ENCODE measurements at regions not wholly inside any gene's neighbourhood (a gene's known extent, or its start where the extent isn't known, plus 50 kb on each side); places are given as distances from the start of the nearest gene placed in this dataset.
"Not testable (repeated sequence)": the region's sequence is repeated elsewhere in the genome, so short reads cannot be mapped to it uniquely, and the experiment has no call there.

GRCh38 chr1:29920316-29920715 lies 684.0 kb downstream of the PTPRU start (continued):
- no peak for TF ChIP-seq ZBTB11 (CRISPR knock-in tag; IDR thresholded peaks at IDR 0.05)
- no peak for TF ChIP-seq TCF3 (IDR thresholded peaks at IDR 0.05; ENCODE audit: borderline replicate concordance, insufficient read depth, low read depth, low read length)
- TF ChIP-seq NFIC (IDR thresholded peaks at IDR 0.05; ENCODE audit: low read depth, low read length), result no peak
- no peak for TF ChIP-seq MAX (IDR thresholded peaks at IDR 0.05; ENCODE audit: low read depth, low read length)
- no peak for TF ChIP-seq ETV6 (conservative IDR thresholded peaks at IDR 0.05 in 1 of 2, IDR thresholded peaks at IDR 0.05 in 1 of 2; ENCODE audit: borderline replicate concordance in 1 of 2, low read depth in 1 of 2)
- no peak for TF ChIP-seq PML (IDR thresholded peaks at IDR 0.05; ENCODE audit: low read length)
- TF ChIP-seq CHD4 (IDR thresholded peaks at IDR 0.05), result no peak
- no peak for TF ChIP-seq YY1 (IDR thresholded peaks at IDR 0.05; ENCODE audit: low read depth, low read length)

- in situ Hi-C loops (cut with MboI); SMC1A ChIA-PET (ENCODE audit: uncharacterized antibody, unreplicated experiment); BruUV-seq (replicated peaks); H3K9ac ChIP-seq (ENCODE audit: control insufficient read depth, insufficient read depth, low read length); H3K27me3 ChIP-seq (replicated peaks in 1 of 2; ENCODE audit: control insufficient read depth in 2 of 2, insufficient read depth in 2 of 2, low read length in 1 of 2); H3K4me3 ChIP-seq; POLR2A ChIA-PET; FAIRE-seq; ATAC-seq; RAD21 ChIA-PET (ENCODE audit: unreplicated experiment); CTCF ChIA-PET; H3K79me2 ChIP-seq (ENCODE audit: control insufficient read depth, insufficient read depth, low read length); H3K4me1 ChIP-seq (ENCODE audit: control insufficient read depth, insufficient read depth, low read length); H3K27ac ChIP-seq (ENCODE audit: control insufficient read depth, insufficient read depth); H3K4me2 ChIP-seq (ENCODE audit: control insufficient read depth, insufficient read depth); intact Hi-C loops (cut with micrococcal nuclease; ENCODE audit: unreplicated experiment); H2AFZ ChIP-seq (ENCODE audit: control insufficient read depth, low read depth, low read length); H3K9me3 ChIP-seq (replicated peaks; ENCODE audit: control insufficient read depth, insufficient read depth, low read length); H3K36me3 ChIP-seq (ENCODE audit: control insufficient read depth in 2 of 2, insufficient read depth in 2 of 2, low read length in 1 of 2); DNase-seq (ENCODE audit: low read depth, low spot score); H4K20me1 ChIP-seq (ENCODE audit: control insufficient read depth, insufficient read depth): not testable (repeated sequence)
- 37% methylated on average over 6 of the region's 7 CpGs for WGBS (ENCODE audit: insufficient coverage, insufficient replicate concordance, low lambda C conversion rate, missing lambda C conversion rate)
Measured at GRCh38 chr1:29919041-29919440, 682.7 kb downstream of the PTPRU start.
